ENCODE measurements at regions not wholly inside any gene's neighbourhood (a gene's known extent, or its start where the extent isn't known, plus 50 kb on each side); places are given as distances from the start of the nearest gene placed in this dataset.

- Histone ChIP-seq H3K79me2 (ENCODE audit: low read length) (no peaks in the 10 kb centered on the region), H3F3A (ENCODE audit: low read length, unreplicated experiment) (no peaks in the 10 kb centered on the region), H3K4me1 (ENCODE audit: insufficient read depth, low read length) (no peaks in the 10 kb centered on the region), H2AFZ (ENCODE audit: low read length) (no peak overlapping the region), H3K9me2 (replicated peaks; ENCODE audit: low read length) (no peaks in the 10 kb centered on the region), H4K20me1 (ENCODE audit: low read length) (no peaks in the 10 kb centered on the region), H3K4me3 (ENCODE audit: low read length) (no peak overlapping the region), H3K36me3 (ENCODE audit: low read depth, low read length) (no peaks in the 10 kb centered on the region), H3K4me2 (ENCODE audit: low read length) (no peak overlapping the region), H3K27ac (ENCODE audit: low read length) (no peak overlapping the region), H3K9ac (ENCODE audit: low read length) (no peak overlapping the region), H3K9me3 (ENCODE audit: low read length) (no peaks in the 10 kb centered on the region), H3K27me3 (ENCODE audit: low read length) (peaks cover 9% of the 10 kb centered on the region; the same call in 1 of the 2 replicates)
- ChIA-PET CTCF (no interaction called here), POLR2A (ENCODE audit: unreplicated experiment) (no interaction called here)
- BruUV-seq (replicated peaks), result no TSS peak
- TF ChIP-seq EZH2 (IDR thresholded peaks at IDR 0.05; ENCODE audit: low read length, unreplicated experiment), result no peak
- no peak for TF ChIP-seq CTCF (conservative IDR thresholded peaks at IDR 0.05; ENCODE audit: low read depth, low read length)
- no peak for TF ChIP-seq EZH2phosphoT487 (IDR thresholded peaks at IDR 0.05; ENCODE audit: borderline replicate concordance, low read length)
- ATAC-seq (no peak; the same call in 1 of the 2 replicates), DNase-seq (peak; percentile 29)
- intact Hi-C loops (cut with micrococcal nuclease), result no loop called here
These were observed 165.8 kb upstream of the ANKH start for GRCh38 chr5:15037247-15037908.

- no peaks in the 10 kb centered on the region for H3K4me1 ChIP-seq (ENCODE audit: insufficient read depth, low read length)
- DNase-seq (no peak), ATAC-seq (no peak)
- H3K4me3 ChIP-seq (ENCODE audit: low read length), result no peak overlapping the region
- H2AFZ ChIP-seq (ENCODE audit: low read length), result no peak overlapping the region
- intact Hi-C loops (cut with micrococcal nuclease), result no loop called here
- no peaks in the 10 kb centered on the region for H4K20me1 ChIP-seq (ENCODE audit: low read length)
- no TSS peak for BruUV-seq (replicated peaks)
- H3K9me3 ChIP-seq (ENCODE audit: low read length), result no peaks in the 10 kb centered on the region
- no peak overlapping the region for H3K4me2 ChIP-seq (ENCODE audit: low read length)
- peaks cover 9% of the 10 kb centered on the region; the same call in 1 of the 2 replicates for H3K27me3 ChIP-seq (ENCODE audit: low read length)
- no peaks in the 10 kb centered on the region for H3K9me2 ChIP-seq (replicated peaks; ENCODE audit: low read length)
- CTCF ChIA-PET, result no interaction called here
- H3F3A ChIP-seq (ENCODE audit: low read length, unreplicated experiment), result no peaks in the 10 kb centered on the region
- no peak for TF ChIP-seq CTCF (conservative IDR thresholded peaks at IDR 0.05; ENCODE audit: low read depth, low read length)
- no peak for TF ChIP-seq EZH2 (IDR thresholded peaks at IDR 0.05; ENCODE audit: low read length, unreplicated experiment)
- no peak for TF ChIP-seq EZH2phosphoT487 (IDR thresholded peaks at IDR 0.05; ENCODE audit: borderline replicate concordance, low read length)
- no peaks in the 10 kb centered on the region for H3K36me3 ChIP-seq (ENCODE audit: low read depth, low read length)
- POLR2A ChIA-PET (ENCODE audit: unreplicated experiment), result interaction anchor here (0.6 kb wide), 1 partner anchor 1443 kb away, joined by 5 read pairs; no protein-coding TSS in a partner anchor
- H3K27ac ChIP-seq (ENCODE audit: low read length), result no peak overlapping the region
- H3K9ac ChIP-seq (ENCODE audit: low read length), result no peak overlapping the region
- H3K79me2 ChIP-seq (ENCODE audit: low read length), result no peaks in the 10 kb centered on the region
These were observed 162.8 kb upstream of the ANKH start for GRCh38 chr5:15034379-15034778.

GRCh38 chr5:15031180-15031579 lies 159.6 kb upstream of the ANKH start:
- Histone ChIP-seq H3K4me3 (ENCODE audit: low read length) (no peak overlapping the region), H3K36me3 (ENCODE audit: low read depth, low read length) (no peaks in the 10 kb centered on the region), H2AFZ (ENCODE audit: low read length) (no peak overlapping the region), H3K27ac (ENCODE audit: low read length) (no peak overlapping the region), H3K27me3 (ENCODE audit: low read length) (peaks cover 9% of the 10 kb centered on the region; the same call in 1 of the 2 replicates), H3F3A (ENCODE audit: low read length, unreplicated experiment) (no peaks in the 10 kb centered on the region), H3K9me3 (ENCODE audit: low read length) (no peaks in the 10 kb centered on the region), H3K9ac (ENCODE audit: low read length) (no peak overlapping the region), H3K4me1 (ENCODE audit: insufficient read depth, low read length) (no peaks in the 10 kb centered on the region), H3K4me2 (ENCODE audit: low read length) (no peak overlapping the region), H4K20me1 (ENCODE audit: low read length) (no peaks in the 10 kb centered on the region), H3K9me2 (replicated peaks; ENCODE audit: low read length) (no peaks in the 10 kb centered on the region), H3K79me2 (ENCODE audit: low read length) (no peaks in the 10 kb centered on the region)
- no peak for TF ChIP-seq EZH2phosphoT487 (IDR thresholded peaks at IDR 0.05; ENCODE audit: borderline replicate concordance, low read length)
- TF ChIP-seq CTCF (conservative IDR thresholded peaks at IDR 0.05; ENCODE audit: low read depth, low read length), result no peak
- TF ChIP-seq EZH2 (IDR thresholded peaks at IDR 0.05; ENCODE audit: low read length, unreplicated experiment), result no peak
- CTCF ChIA-PET, result no interaction called here
- POLR2A ChIA-PET (ENCODE audit: unreplicated experiment), result no interaction called here
- intact Hi-C loops (cut with micrococcal nuclease), result no loop called here
- DNase-seq (no peak), ATAC-seq (no peak)
- BruUV-seq (replicated peaks), result no TSS peak

Measured in PC-3 (cell line).